Left ventricle myocardium inferior (tissue), 1 donor: ENCODE measurements at regions not wholly inside any gene's neighbourhood (a gene's known extent, or its start where the extent isn't known, plus 50 kb on each side); places are given as distances from the start of the nearest gene placed in this dataset.

ENCODE experiments used
- DNase-seq: peaks from one replicate; pipeline ENCODE4 v3.0.0-alpha.2; 2020
- H3K27ac ChIP-seq: fragments of 200-600 bp; replicated peaks from 2 replicates; pipeline ENCODE4 v1.8.0; 2021
- H3K27me3 ChIP-seq: fragments of 200-600 bp; 2 replicates; pipeline ENCODE4 v1.8.0; 2021; ENCODE audit warnings: low read depth
- H3K36me3 ChIP-seq: fragments of 200-600 bp; 2 replicates; pipeline ENCODE4 v1.8.0; 2021
- H3K4me1 ChIP-seq: fragments of 200-600 bp; 2 replicates; pipeline ENCODE4 v1.8.0; 2021
- H3K4me3 ChIP-seq: fragments of 200-600 bp; 2 replicates; pipeline ENCODE4 v1.8.0; 2021; ENCODE audit warnings: mild to moderate bottlenecking, moderate library complexity
- H3K9me3 ChIP-seq: fragments of 200-600 bp; replicated peaks from 2 replicates; pipeline ENCODE4 v1.8.0; 2021
- intact Hi-C: fragments of 100-400 bp; cut with micrococcal nuclease; formaldehyde crosslinking; loops from one replicate; pipeline ENCODE4 v1.11.0; 2022
- TF ChIP-seq, protein P1 (sequence below): fragments of 200-600 bp; IDR thresholded peaks from 2 replicates; pipeline ENCODE4 v1.8.0; 2021; ENCODE audit warnings: antibody characterized with exemption, mild to moderate bottlenecking, borderline replicate concordance
- donor health status: DM: no; HTN: yes; CAD: no; lungs with severe emphysema.

GRCh38 chr1:239914751-239915231 is 176.9 kb upstream of the FMN2 start:
- DNase-seq, result no peak
- H3K27ac ChIP-seq, result no peak overlapping the region
- H3K36me3 ChIP-seq, result no peaks in the 10 kb centered on the region
- intact Hi-C loops, result no loop called here
- peaks cover 22% of the 10 kb centered on the region for H3K27me3 ChIP-seq
- no peaks in the 10 kb centered on the region for H3K9me3 ChIP-seq
- TF ChIP-seq, protein P1, sequence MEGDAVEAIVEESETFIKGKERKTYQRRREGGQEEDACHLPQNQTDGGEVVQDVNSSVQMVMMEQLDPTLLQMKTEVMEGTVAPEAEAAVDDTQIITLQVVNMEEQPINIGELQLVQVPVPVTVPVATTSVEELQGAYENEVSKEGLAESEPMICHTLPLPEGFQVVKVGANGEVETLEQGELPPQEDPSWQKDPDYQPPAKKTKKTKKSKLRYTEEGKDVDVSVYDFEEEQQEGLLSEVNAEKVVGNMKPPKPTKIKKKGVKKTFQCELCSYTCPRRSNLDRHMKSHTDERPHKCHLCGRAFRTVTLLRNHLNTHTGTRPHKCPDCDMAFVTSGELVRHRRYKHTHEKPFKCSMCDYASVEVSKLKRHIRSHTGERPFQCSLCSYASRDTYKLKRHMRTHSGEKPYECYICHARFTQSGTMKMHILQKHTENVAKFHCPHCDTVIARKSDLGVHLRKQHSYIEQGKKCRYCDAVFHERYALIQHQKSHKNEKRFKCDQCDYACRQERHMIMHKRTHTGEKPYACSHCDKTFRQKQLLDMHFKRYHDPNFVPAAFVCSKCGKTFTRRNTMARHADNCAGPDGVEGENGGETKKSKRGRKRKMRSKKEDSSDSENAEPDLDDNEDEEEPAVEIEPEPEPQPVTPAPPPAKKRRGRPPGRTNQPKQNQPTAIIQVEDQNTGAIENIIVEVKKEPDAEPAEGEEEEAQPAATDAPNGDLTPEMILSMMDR, result no peak
- no peaks in the 10 kb centered on the region for H3K4me1 ChIP-seq
- no peak overlapping the region for H3K4me3 ChIP-seq

- Histone ChIP-seq H3K27me3 (peaks cover 12% of the 10 kb centered on the region), H3K27ac (no peak overlapping the region), H3K4me3 (no peak overlapping the region), H3K4me1 (no peaks in the 10 kb centered on the region), H3K9me3 (no peaks in the 10 kb centered on the region), H3K36me3 (no peaks in the 10 kb centered on the region)
- TF ChIP-seq, protein P1, result no peak
- intact Hi-C loops, result no loop called here
- no peak for DNase-seq
Observed at GRCh38 chr1:239918634-239919033, 173.0 kb upstream of the FMN2 start.

GRCh38 chr1:239920214-239920613 is 171.5 kb upstream of the FMN2 start:
- TF ChIP-seq, protein P1, result no peak
- Histone ChIP-seq H3K27me3 (peaks cover 12% of the 10 kb centered on the region), H3K4me1 (no peaks in the 10 kb centered on the region), H3K36me3 (no peaks in the 10 kb centered on the region), H3K27ac (no peak overlapping the region), H3K9me3 (peaks cover 3% of the 10 kb centered on the region), H3K4me3 (no peak overlapping the region)
- DNase-seq, result no peak
- intact Hi-C loops, result no loop called here

GRCh38 chr1:239922778-239923522 is 168.7 kb upstream of the FMN2 start:
- no peak for DNase-seq
- Histone ChIP-seq H3K4me3 (no peak overlapping the region), H3K4me1 (no peaks in the 10 kb centered on the region), H3K9me3 (peaks cover 4% of the 10 kb centered on the region), H3K27ac (no peak overlapping the region), H3K27me3 (peaks cover 7% of the 10 kb centered on the region), H3K36me3 (no peaks in the 10 kb centered on the region)
- TF ChIP-seq, protein P1, result no peak
- intact Hi-C loops, result no loop called here

DNA sequence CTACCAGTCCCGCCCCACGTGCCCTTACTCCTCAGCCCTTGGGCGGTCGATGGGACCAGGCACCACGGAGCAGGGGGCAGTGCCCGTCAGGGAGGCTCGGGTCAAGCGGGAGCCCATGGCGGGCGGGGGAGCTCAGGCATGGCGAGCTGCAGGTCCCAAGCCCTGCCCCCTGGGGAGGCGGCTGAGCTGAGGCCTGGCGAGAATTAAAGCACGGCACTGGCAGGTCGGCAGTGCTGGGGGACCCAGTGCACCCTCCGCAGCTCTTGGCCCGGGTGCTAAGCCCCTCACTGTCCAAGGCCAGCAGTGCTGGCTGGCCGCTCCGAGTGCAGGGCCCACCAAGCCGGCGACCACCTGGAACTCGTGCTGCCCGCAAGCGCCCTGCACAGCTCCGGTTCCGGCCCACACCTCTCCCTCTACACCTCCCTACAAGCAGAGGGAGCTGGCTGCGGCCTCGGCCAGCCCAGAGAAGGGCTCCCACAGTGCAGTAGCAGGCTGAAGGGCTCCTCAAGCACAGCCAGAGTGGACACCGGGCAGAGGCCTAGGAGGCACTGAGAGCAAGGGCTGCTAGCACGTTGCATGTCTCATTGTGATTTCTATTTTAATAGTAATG is 166.8 kb upstream of the FMN2 start:
- DNase-seq, result no peak
- H3K27me3 ChIP-seq, result no peaks in the 10 kb centered on the region
- peaks cover 4% of the 10 kb centered on the region for H3K9me3 ChIP-seq
- TF ChIP-seq, protein P1, result no peak
- intact Hi-C loops, result no loop called here
- H3K4me3 ChIP-seq, result no peak overlapping the region
- no peaks in the 10 kb centered on the region for H3K4me1 ChIP-seq
- H3K27ac ChIP-seq, result no peak overlapping the region
- no peaks in the 10 kb centered on the region for H3K36me3 ChIP-seq
